ENCODE measurements at regions not wholly inside any gene's neighbourhood (a gene's known extent, or its start where the extent isn't known, plus 50 kb on each side); places are given as distances from the start of the nearest gene placed in this dataset.

GRCh38 chr12:75936515-75937440 lies 94.8 kb downstream of the PHLDA1 start:
- WGBS, 2 experiments (ENCODE audit: extremely low coverage in 2 of 2, insufficient read length in 1 of 2): 100% methylated on average over 2 of the region's 5 CpGs; no CpG with 5 or more reads in 1 of the 2 experiments
- in situ Hi-C loops (cut with MboI; ENCODE audit: low sequenced_read_pairs) (no loop called here), intact Hi-C loops (cut with micrococcal nuclease) (loop anchor here (5.0 kb wide), 1 partner anchor 91 kb away; no protein-coding TSS in a partner anchor), dilution Hi-C loops (cut with HindIII; ENCODE audit: low sequenced_read_pairs, unreplicated experiment) (no loop called here)
- CTCF ChIA-PET: interaction anchor here (1.1 kb wide), 1 partner anchor 276 kb away, joined by 4 read pairs; no protein-coding TSS in a partner anchor
- TF ChIP-seq SMC3 (IDR thresholded peaks at IDR 0.05; ENCODE audit: low read depth, low read length) (no peak), RAD21 (IDR thresholded peaks at IDR 0.05; ENCODE audit: low read length) (no peak), ELK1 (IDR thresholded peaks at IDR 0.05; ENCODE audit: borderline replicate concordance, low read depth, low read length) (no peak), CEBPB (IDR thresholded peaks at IDR 0.05; ENCODE audit: low read depth, low read length) (no peak)
- Histone ChIP-seq H2BK120ac (ENCODE audit: low read depth, low read length) (peak overlapping the region; percentile 90), H3K14ac (replicated peaks; ENCODE audit: low read depth, low read length) (peak overlapping the region; percentile 49), H3K36me3 (ENCODE audit: control insufficient read depth, insufficient read depth, low read length) (no peaks in the 10 kb centered on the region), H2AFZ (replicated peaks; ENCODE audit: low read length, poor library complexity) (peak overlapping the region; percentile 34), H3K9ac (ENCODE audit: low read depth, low read length) (no peak overlapping the region), H3K4me2 (ENCODE audit: low read depth, low read length) (no peak overlapping the region), H2BK5ac (ENCODE audit: low read depth, low read length, poor library complexity, severe bottlenecking) (peak overlapping the region; percentile 27), H4K5ac (ENCODE audit: low read depth, low read length) (peak overlapping the region; percentile 58), H2BK15ac (ENCODE audit: low read depth, low read length) (peak overlapping the region; percentile 92; the same call in 2 of the 3 replicates), H2AK5ac (ENCODE audit: low read depth, low read length) (peak overlapping the region; percentile 86), H3K23ac (ENCODE audit: low read depth, low read length) (no peak overlapping the region; the same call in none of the 2 replicates), H4K20me1 (ENCODE audit: insufficient read depth, low read length) (no peaks in the 10 kb centered on the region), H3K4me3 (ENCODE audit: insufficient read depth, low read depth, low read length) (no peak overlapping the region), H3K27me3 (ENCODE audit: control insufficient read depth, insufficient read depth, low read length) (no peaks in the 10 kb centered on the region), H3K27ac (ENCODE audit: insufficient read depth, low read length) (no peak overlapping the region), H3K9me3 (ENCODE audit: control insufficient read depth, insufficient read depth, low read length) (no peaks in the 10 kb centered on the region), H3K4ac (ENCODE audit: low read depth, low read length) (peak overlapping the region; percentile 82), H3K56ac (ENCODE audit: extremely low read depth, insufficient read depth, low read length) (peak overlapping the region; percentile 43; the same call in 1 of the 2 replicates), H2AK9ac (replicated peaks; ENCODE audit: low read depth, low read length, poor library complexity) (no peak overlapping the region), H4K8ac (ENCODE audit: low read depth in 2 of 2, low read length in 2 of 2) (peak overlapping the region; percentile 69 to 70), H3K9me1 (ENCODE audit: insufficient read depth, low read length) (peaks cover 11% of the 10 kb centered on the region; the same call in 1 of the 2 replicates), H2BK20ac (ENCODE audit: low read depth, low read length) (peak overlapping the region; percentile 98), H4K91ac (ENCODE audit: insufficient read depth, low read depth, low read length) (peak overlapping the region; percentile 76), H3K18ac (ENCODE audit: low read depth, low read length) (peak overlapping the region; percentile 69), H3K4me1 (ENCODE audit: control insufficient read depth, insufficient read depth, low read length) (peaks cover 23% of the 10 kb centered on the region), H3K79me1 (ENCODE audit: low read depth in 1 of 2, low read length in 2 of 2) (peaks cover 0 to 12% of the 10 kb centered on the region in 2 experiments; a peak in 2 of 4 replicates)
- POLR2A ChIA-PET (ENCODE audit: unreplicated experiment): no interaction called here
- no TSS peak for BruUV-seq (replicated peaks)
- DNase-seq (no peak), ATAC-seq (ENCODE audit: low read depth) (no peak)
